SK-N-SH (cell line): ENCODE measurements at regions not wholly inside any gene's neighbourhood (a gene's known extent, or its start where the extent isn't known, plus 50 kb on each side); places are given as distances from the start of the nearest gene placed in this dataset.

Experiments used
- CTCF ChIA-PET: fragments of 300-600, 350-600 bp; formaldehyde crosslinking; extraction: SDS; loops from one replicate; lab custom pipeline; 2021; lab: Yijun Ruan, JAX
- POLR2A ChIA-PET: fragments of 350-600 bp; sonication (Branson Sonifier 250); formaldehyde crosslinking; extraction: SDS; loops from one replicate; lab custom pipeline; 2020; ENCODE audit warnings: antibody characterized with exemption, inconsistent platforms; lab: Yijun Ruan, JAX
- DNase-seq: peaks from one replicate; pipeline ENCODE4 v3.0.0; 2012
- H2AFZ ChIP-seq: fragments of 200-600 bp; sonication (generic); 2 replicates; pipeline ENCODE4 v1.8.1; 2016; ENCODE audit warnings: antibody characterized with exemption, mild to moderate bottlenecking, low read depth
- H3F3A ChIP-seq: fragments of 200-600 bp; sonication (generic); replicated peaks from 2 replicates; pipeline ENCODE3; 2016; ENCODE audit warnings: antibody characterized with exemption, mild to moderate bottlenecking; ENCODE audit not compliant: insufficient read depth
- H3K27ac ChIP-seq, 2 experiments: fragments of 200-500 bp in 1 of 2; fragments of 200-600 bp in 1 of 2; sonication (Bioruptor generic) in 1 of 2; sonication (generic), shearing (Covaris generic) in 1 of 2; 2 replicates each; pipeline versions ENCODE4 v1.5.1 to v1.6.1; 2014 to 2016; ENCODE audit warnings: low read depth in 2 of 2, inconsistent platforms in 1 of 2, low read length in 1 of 2, mild to moderate bottlenecking in 1 of 2, mixed read lengths in 1 of 2
- H3K27me3 ChIP-seq: fragments of 200-600 bp; sonication (generic), shearing (Covaris generic); 2 replicates; pipeline ENCODE4 v1.6.1; 2016; ENCODE audit warnings: mixed run types; ENCODE audit not compliant: insufficient read depth
- H3K36me3 ChIP-seq, 2 experiments: fragments of 200-500 bp in 1 of 2; fragments of 200-600 bp in 1 of 2; sonication (Bioruptor generic) in 1 of 2; sonication (generic) in 1 of 2; replicated peaks in 1 of 2; 2 replicates each; pipeline versions ENCODE3 to v1.5.1; 2014 to 2016; ENCODE audit warnings: low read length in 1 of 2, mild to moderate bottlenecking in 1 of 2; ENCODE audit not compliant: insufficient read depth in 2 of 2, control insufficient read depth in 1 of 2
- H3K4me1 ChIP-seq, 2 experiments: fragments of 200-500 bp in 1 of 2; fragments of 200-600 bp in 1 of 2; sonication (Bioruptor generic) in 1 of 2; sonication (generic), shearing (Covaris generic) in 1 of 2; 2 replicates each; pipeline versions ENCODE4 v1.5.1 to v1.6.1; 2014 to 2016; ENCODE audit warnings: low read depth in 1 of 2, low read length in 1 of 2, mixed run types in 1 of 2; ENCODE audit not compliant: insufficient read depth in 2 of 2, control insufficient read depth in 1 of 2
- H3K4me2 ChIP-seq: fragments of 200-600 bp; sonication (generic), shearing (Covaris generic); 2 replicates; pipeline ENCODE4 v1.6.1; 2017; ENCODE audit warnings: mixed run types
- H3K4me3 ChIP-seq, 2 experiments: fragments of 200-500 bp in 1 of 2; fragments of 200-600 bp in 1 of 2; sonication (Bioruptor generic) in 1 of 2; sonication (generic), shearing (Covaris generic) in 1 of 2; 2 replicates each; pipeline versions ENCODE4 v1.5.1 to v1.8.1; 2014 to 2016; ENCODE audit warnings: low read depth in 2 of 2, inconsistent platforms in 1 of 2, low read length in 1 of 2, mild to moderate bottlenecking in 1 of 2, mixed read lengths in 1 of 2, moderate library complexity in 1 of 2
- H3K79me2 ChIP-seq: fragments of 200-600 bp; sonication (generic); 2 replicates; pipeline ENCODE4 v1.8.1; 2017; ENCODE audit warnings: mild to moderate bottlenecking; ENCODE audit not compliant: insufficient read depth
- H3K9ac ChIP-seq: fragments of 200-600 bp; sonication (generic); 2 replicates; pipeline ENCODE4 v1.6.1; 2017; ENCODE audit warnings: mixed run types
- H3K9me2 ChIP-seq: fragments of 200-600 bp; sonication (generic); 2 replicates; pipeline ENCODE4 v1.6.1; 2017; ENCODE audit warnings: mixed run types
- H3K9me3 ChIP-seq: fragments of 200-600 bp; sonication (generic); 2 replicates; pipeline ENCODE4 v1.6.1; 2017; ENCODE audit warnings: mixed run types, mild to moderate bottlenecking, moderate library complexity
- H4K20me1 ChIP-seq: fragments of 200-600 bp; sonication (generic); 2 replicates; pipeline ENCODE4 v1.6.1; 2017; ENCODE audit warnings: mild to moderate bottlenecking, mixed run types; ENCODE audit not compliant: insufficient read depth
- ELF1 ChIP-seq: IDR thresholded peaks from 2 replicates; pipeline ENCODE4 v1.4.0; 2012
- EP300 ChIP-seq, 2 experiments: IDR thresholded peaks; 2 replicates each; pipeline versions ENCODE4 v1.4.0 to v1.6.1; 2012; ENCODE audit warnings: borderline replicate concordance in 1 of 2, low read depth in 1 of 2, low read length in 1 of 2
- EZH2phosphoT487 ChIP-seq: fragments of 200-600 bp; sonication (generic); IDR thresholded peaks from 2 replicates; pipeline ENCODE4 v1.6.1; 2017; ENCODE audit warnings: low read depth, mixed run types, mild to moderate bottlenecking, antibody characterized with exemption, moderate library complexity, borderline replicate concordance
- FOXJ3 ChIP-seq: sonication (generic); formaldehyde crosslinking; IDR thresholded peaks from 2 replicates; pipeline ENCODE4 v1.5.1; 2020; ENCODE audit warnings: mild to moderate bottlenecking, missing genetic modification reagents
- JUND ChIP-seq: IDR thresholded peaks from 2 replicates; pipeline ENCODE4 v1.4.0; 2012
- MAX ChIP-seq: IDR thresholded peaks from 2 replicates; pipeline ENCODE4 v1.4.0; 2012; ENCODE audit warnings: low read depth
- MEF2A ChIP-seq: IDR thresholded peaks from 2 replicates; pipeline ENCODE4 v1.4.0; 2012; ENCODE audit warnings: low read depth, borderline replicate concordance
- MXI1 ChIP-seq: IDR thresholded peaks from 2 replicates; pipeline ENCODE4 v1.6.1; 2012; ENCODE audit warnings: mild to moderate bottlenecking, low read depth, low read length, improper control_type of control experiment
- NFIC ChIP-seq: IDR thresholded peaks from 2 replicates; pipeline ENCODE4 v1.4.0; 2012; ENCODE audit warnings: borderline replicate concordance
- NRF1 ChIP-seq: IDR thresholded peaks from 2 replicates; pipeline ENCODE4 v1.6.1; 2012; ENCODE audit warnings: low read depth, mild to moderate bottlenecking, low read length
- POLR2AphosphoS5 ChIP-seq: IDR thresholded peaks from 2 replicates; pipeline ENCODE4 v1.6.1; 2012; ENCODE audit warnings: low read depth, low read length
- RAD21 ChIP-seq: IDR thresholded peaks from 2 replicates; pipeline ENCODE4 v1.6.1; 2012; ENCODE audit warnings: mild to moderate bottlenecking, low read length
- RCOR1 ChIP-seq: fragments of 150-350 bp; IDR thresholded peaks from 2 replicates; pipeline ENCODE4 v1.6.1; 2017; ENCODE audit warnings: antibody characterized with exemption, low read length
- RXRA ChIP-seq: IDR thresholded peaks from 2 replicates; pipeline ENCODE4 v1.4.0; 2012; ENCODE audit warnings: low read depth, mild to moderate bottlenecking, borderline replicate concordance
- SIN3A ChIP-seq: IDR thresholded peaks from 2 replicates; pipeline ENCODE4 v1.6.1; 2012; ENCODE audit warnings: low read depth, mild to moderate bottlenecking, low read length, moderate library complexity, borderline replicate concordance
- USF2 ChIP-seq: fragments of 150-350 bp; IDR thresholded peaks from 2 replicates; pipeline ENCODE4 v1.6.1; 2017; ENCODE audit warnings: antibody characterized with exemption, low read length, low read depth, borderline replicate concordance
- WGBS: methylation state at CpG from one replicate; pipeline ENCODE4 v1.1.6; 2017; ENCODE audit warnings: low lambda C conversion rate; 5-methylcytosine and 5-hydroxymethylcytosine counted together
- TF ChIP-seq, protein P1 (sequence below): IDR thresholded peaks from 2 replicates; pipeline ENCODE4 v1.4.0; 2012; ENCODE audit warnings: low read depth, borderline replicate concordance

GRCh38 chr9:109717342-109717741 is 62.7 kb upstream of the PALM2AKAP2 start (continued):
- no peak for TF ChIP-seq MEF2A
- no peak for TF ChIP-seq POLR2AphosphoS5

GRCh38 chr9:109718861-109719260 is 61.1 kb upstream of the PALM2AKAP2 start:
- POLR2A ChIA-PET, result no interaction called here
- CTCF ChIA-PET, result no interaction called here
- DNase-seq, result no peak
- Histone ChIP-seq H3F3A (no peaks in the 10 kb centered on the region), H4K20me1 (no peaks in the 10 kb centered on the region), H3K79me2 (no peaks in the 10 kb centered on the region), H3K9me2 (no peaks in the 10 kb centered on the region), H3K4me1 (no peaks in the 10 kb centered on the region), H3K9me3 (no peaks in the 10 kb centered on the region), H3K4me3 (no peak overlapping the region), H3K9ac (no peak overlapping the region), H3K4me2 (no peak overlapping the region), H2AFZ (no peak overlapping the region), H3K36me3 (no peaks in the 10 kb centered on the region), H3K27me3 (no peaks in the 10 kb centered on the region; the same call in 1 of the 2 replicates), H3K27ac (no peak overlapping the region)
- 37% methylated on average over 3 of the region's 3 CpGs for WGBS
- TF ChIP-seq POLR2AphosphoS5, result no peak
- no peak for TF ChIP-seq EZH2phosphoT487
- no peak for TF ChIP-seq SIN3A
- TF ChIP-seq RXRA, result no peak
- no peak for TF ChIP-seq EP300 (IDR thresholded peaks at IDR 0.05; ENCODE audit: borderline replicate concordance in 1 of 2, low read depth in 1 of 2, low read length in 1 of 2)
- no peak for TF ChIP-seq NFIC
- no peak for TF ChIP-seq RAD21
- TF ChIP-seq MXI1, result no peak
- no peak for TF ChIP-seq USF2
- TF ChIP-seq RCOR1, result no peak
- TF ChIP-seq NRF1, result no peak
- no peak for TF ChIP-seq JUND
- TF ChIP-seq, protein P1, sequence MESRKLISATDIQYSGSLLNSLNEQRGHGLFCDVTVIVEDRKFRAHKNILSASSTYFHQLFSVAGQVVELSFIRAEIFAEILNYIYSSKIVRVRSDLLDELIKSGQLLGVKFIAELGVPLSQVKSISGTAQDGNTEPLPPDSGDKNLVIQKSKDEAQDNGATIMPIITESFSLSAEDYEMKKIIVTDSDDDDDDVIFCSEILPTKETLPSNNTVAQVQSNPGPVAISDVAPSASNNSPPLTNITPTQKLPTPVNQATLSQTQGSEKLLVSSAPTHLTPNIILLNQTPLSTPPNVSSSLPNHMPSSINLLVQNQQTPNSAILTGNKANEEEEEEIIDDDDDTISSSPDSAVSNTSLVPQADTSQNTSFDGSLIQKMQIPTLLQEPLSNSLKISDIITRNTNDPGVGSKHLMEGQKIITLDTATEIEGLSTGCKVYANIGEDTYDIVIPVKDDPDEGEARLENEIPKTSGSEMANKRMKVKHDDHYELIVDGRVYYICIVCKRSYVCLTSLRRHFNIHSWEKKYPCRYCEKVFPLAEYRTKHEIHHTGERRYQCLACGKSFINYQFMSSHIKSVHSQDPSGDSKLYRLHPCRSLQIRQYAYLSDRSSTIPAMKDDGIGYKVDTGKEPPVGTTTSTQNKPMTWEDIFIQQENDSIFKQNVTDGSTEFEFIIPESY, result no peak
- TF ChIP-seq MAX, result no peak
- no peak for TF ChIP-seq FOXJ3 (CRISPR knock-in tag)
- no peak for TF ChIP-seq ELF1
